Activated CD4-positive, alpha-beta memory T cell treated with anti-CD3 and anti-CD28 coated beads, Interleukin-2, amount 10 ng/mL, durations not matched to agents 7 days and 5 days (primary cell): ENCODE measurements at regions not wholly inside any gene's neighbourhood (a gene's known extent, or its start where the extent isn't known, plus 50 kb on each side); places are given as distances from the start of the nearest gene placed in this dataset.
"Not testable (repeated sequence)": the region's sequence is repeated elsewhere in the genome, so short reads cannot be mapped to it uniquely, and the experiment has no call there.

ENCODE experiments used
- CTCF ChIA-PET: fragments of 350-600 bp; sonication (Branson Sonifier 250); formaldehyde crosslinking; loops from one replicate; lab custom pipeline; 2021; ENCODE audit warnings: antibody characterized with exemption, inconsistent platforms; lab: Charles Lee
- POLR2A ChIA-PET: fragments of 350-600 bp; sonication (Branson Sonifier 250); formaldehyde crosslinking; loops from one replicate; lab custom pipeline; 2021; ENCODE audit warnings: antibody characterized with exemption; lab: Charles Lee
- DNase-seq: peaks from one replicate; pipeline ENCODE4 v3.0.0-alpha.2; 2020
- H3K27ac Mint-ChIP-seq: one replicate; pipeline ENCODE4 v1.8.0; 2021; ENCODE audit warnings: mild to moderate bottlenecking, mixed read lengths
- H3K27me3 Mint-ChIP-seq: one replicate; pipeline ENCODE4 v1.8.0; 2021; ENCODE audit warnings: mixed read lengths
- H3K36me3 Mint-ChIP-seq: one replicate; pipeline ENCODE4 v1.8.0; 2021; ENCODE audit warnings: low read depth, mixed read lengths
- H3K4me1 Mint-ChIP-seq: one replicate; pipeline ENCODE4 v1.8.0; 2021; ENCODE audit warnings: mixed read lengths
- H3K4me3 Mint-ChIP-seq: one replicate; pipeline ENCODE4 v1.8.0; 2021; ENCODE audit warnings: mild to moderate bottlenecking, mixed read lengths
- H3K9me3 Mint-ChIP-seq: one replicate; pipeline ENCODE4 v1.8.0; 2021; ENCODE audit warnings: mixed read lengths

DNA sequence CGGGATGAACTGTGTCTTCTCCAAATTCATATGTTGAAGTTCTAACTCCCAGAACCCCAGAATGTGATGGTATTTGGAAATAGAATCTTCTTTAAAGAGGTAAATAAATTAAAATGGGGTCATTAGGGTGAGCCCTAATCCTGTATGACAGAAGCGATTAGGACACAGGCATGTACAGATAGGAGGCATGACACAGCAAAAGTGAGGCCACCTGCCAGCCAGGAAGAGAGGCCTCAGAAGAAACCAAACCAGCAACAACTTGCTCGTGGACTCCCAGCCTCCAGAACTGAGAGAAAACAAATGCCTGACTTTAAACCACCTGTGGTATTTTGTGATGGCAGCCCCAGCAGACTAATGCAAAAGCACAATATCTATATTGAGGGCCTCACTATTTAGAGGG, 214.3 kb downstream of the NEBL start:
- Mint-ChIP-seq H3K4me3 (no peak overlapping the region), H3K36me3 (no peaks in the 10 kb centered on the region), H3K27me3 (no peaks in the 10 kb centered on the region), H3K9me3 (peaks cover 14% of the 10 kb centered on the region), H3K27ac (no peak overlapping the region), H3K4me1 (no peaks in the 10 kb centered on the region)
- POLR2A ChIA-PET: no interaction called here
- no peak for DNase-seq
- CTCF ChIA-PET: no interaction called here

DNA sequence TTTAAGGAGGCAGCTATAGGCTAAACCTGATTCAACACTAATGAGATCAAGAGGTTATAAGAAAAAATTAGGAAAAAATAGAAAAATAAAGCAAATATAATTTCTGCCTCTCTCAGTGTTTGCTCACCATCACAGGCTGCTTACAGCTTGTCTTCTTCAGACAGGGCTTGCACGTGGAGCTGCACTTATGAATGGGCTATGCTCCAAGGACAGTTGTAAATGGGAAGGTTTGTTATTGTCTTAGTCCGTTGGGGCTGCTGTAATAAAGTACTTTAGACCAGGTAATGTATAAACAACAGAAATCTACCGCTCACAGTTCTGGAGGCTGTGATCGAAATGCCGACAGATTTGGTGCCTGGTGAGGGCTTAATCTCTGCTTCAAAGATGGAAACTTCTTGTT, 219.8 kb downstream of the NEBL start:
- peaks cover 9% of the 10 kb centered on the region for H3K9me3 Mint-ChIP-seq
- POLR2A ChIA-PET: no interaction called here
- CTCF ChIA-PET: no interaction called here
- no peaks in the 10 kb centered on the region for H3K36me3 Mint-ChIP-seq
- no peaks in the 10 kb centered on the region for H3K4me1 Mint-ChIP-seq
- H3K4me3 Mint-ChIP-seq: no peak overlapping the region
- H3K27me3 Mint-ChIP-seq: no peaks in the 10 kb centered on the region
- no peak overlapping the region for H3K27ac Mint-ChIP-seq
- DNase-seq: no peak

DNA sequence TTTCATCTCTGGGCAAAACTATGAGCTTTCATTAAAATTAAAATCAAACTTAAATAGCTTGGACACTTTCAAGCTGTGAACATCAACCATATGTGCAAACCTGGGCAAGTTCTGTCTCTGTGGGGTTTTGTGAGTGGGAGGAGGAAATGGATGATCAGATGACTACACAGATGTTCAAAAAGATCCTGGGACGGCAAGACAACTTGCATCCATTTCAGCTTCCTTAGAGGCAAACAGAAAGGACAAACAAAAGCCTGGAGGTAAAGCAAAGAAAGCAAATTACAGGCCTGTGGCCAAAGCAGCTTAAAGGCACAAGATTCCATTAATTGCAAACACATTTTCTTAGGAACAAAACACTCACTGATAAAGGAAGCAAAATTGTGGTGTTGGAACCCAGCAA, 222.2 kb downstream of the NEBL start:
- Mint-ChIP-seq H3K4me3 (no peak overlapping the region), H3K27ac (no peak overlapping the region), H3K4me1 (no peaks in the 10 kb centered on the region), H3K9me3 (peaks cover 6% of the 10 kb centered on the region), H3K27me3 (no peaks in the 10 kb centered on the region), H3K36me3 (no peaks in the 10 kb centered on the region)
- POLR2A ChIA-PET: no interaction called here
- CTCF ChIA-PET: no interaction called here
- DNase-seq: no peak

DNA sequence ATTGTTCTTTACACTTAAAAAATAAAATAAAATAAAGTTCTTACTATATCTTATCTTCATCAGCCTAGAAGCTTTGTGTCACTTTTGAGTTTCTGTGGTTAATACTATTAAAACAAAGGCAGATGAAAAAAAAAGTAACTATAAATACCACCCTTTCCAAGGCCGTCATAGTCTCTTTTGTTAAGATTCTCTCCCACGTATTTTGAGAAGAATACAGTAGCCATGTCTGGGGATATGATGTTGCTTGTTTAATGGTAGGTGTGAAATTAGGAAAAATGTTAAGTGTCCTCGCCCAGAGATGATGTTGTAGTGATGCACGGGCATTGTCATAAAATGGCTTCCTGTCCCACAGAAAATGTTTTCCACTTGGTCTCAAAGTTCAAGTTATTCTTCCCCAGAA, 223.9 kb downstream of the NEBL start:
- H3K4me1 Mint-ChIP-seq: no peaks in the 10 kb centered on the region
- CTCF ChIA-PET: no interaction called here
- POLR2A ChIA-PET: no interaction called here
- no peak overlapping the region for H3K4me3 Mint-ChIP-seq
- H3K36me3 Mint-ChIP-seq: no peaks in the 10 kb centered on the region
- no peak overlapping the region for H3K27ac Mint-ChIP-seq
- H3K27me3 Mint-ChIP-seq: no peaks in the 10 kb centered on the region
- DNase-seq: no peak
- H3K9me3 Mint-ChIP-seq: peaks cover 12% of the 10 kb centered on the region

DNA sequence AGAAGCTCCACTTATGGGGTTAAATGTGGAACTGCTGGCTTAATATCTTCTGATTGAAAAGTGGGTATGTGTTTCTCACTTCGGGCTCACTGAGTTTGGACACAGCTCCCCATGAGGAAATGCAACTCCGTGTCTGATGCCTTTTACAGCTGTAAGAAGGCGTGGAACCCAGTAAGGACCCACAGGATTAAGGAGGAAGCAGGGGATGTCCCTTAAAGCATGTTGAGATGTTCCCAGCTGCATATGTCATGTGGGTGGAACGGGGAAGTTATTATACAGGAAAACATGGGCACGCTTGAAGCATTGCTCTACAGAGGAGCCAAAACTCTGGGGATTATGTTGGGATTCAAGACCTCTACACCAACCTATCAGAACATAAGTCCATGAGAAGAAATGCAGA, 224.4 kb downstream of the NEBL start:
- POLR2A ChIA-PET: no interaction called here

DNA sequence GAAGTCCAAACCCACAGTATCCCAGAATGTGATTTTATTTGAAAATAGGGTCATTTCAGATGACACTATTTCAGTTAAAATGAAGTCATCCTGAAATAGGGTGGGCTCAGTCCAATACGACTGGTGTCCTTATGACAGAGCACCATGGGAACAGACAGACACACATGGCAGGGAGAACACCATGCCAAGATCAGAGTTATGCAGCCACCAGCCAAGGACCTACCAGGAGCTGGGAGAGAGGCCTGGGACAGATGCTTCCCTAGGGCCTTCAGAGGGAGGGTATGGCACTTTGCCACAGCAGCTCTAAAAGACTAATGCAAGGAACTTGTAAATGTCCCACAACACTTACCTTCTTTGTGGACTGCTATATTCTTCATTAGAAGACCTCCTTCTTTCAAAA, 226.5 kb downstream of the NEBL start:
- no peaks in the 10 kb centered on the region for H3K27me3 Mint-ChIP-seq
- H3K27ac Mint-ChIP-seq: no peak overlapping the region
- POLR2A ChIA-PET: no interaction called here
- H3K4me3 Mint-ChIP-seq: no peak overlapping the region
- no peaks in the 10 kb centered on the region for H3K4me1 Mint-ChIP-seq
- peaks cover 13% of the 10 kb centered on the region for H3K9me3 Mint-ChIP-seq
- H3K36me3 Mint-ChIP-seq: no peaks in the 10 kb centered on the region
- CTCF ChIA-PET: no interaction called here
- no peak for DNase-seq

More for the DNA sequence above, 224.4 kb downstream of the NEBL start:
- Mint-ChIP-seq H3K4me3 (no peak overlapping the region), H3K4me1 (no peaks in the 10 kb centered on the region), H3K36me3 (no peaks in the 10 kb centered on the region), H3K9me3 (peaks cover 12% of the 10 kb centered on the region), H3K27me3 (no peaks in the 10 kb centered on the region), H3K27ac (no peak overlapping the region)
- DNase-seq: no peak
- CTCF ChIA-PET: no interaction called here

DNA sequence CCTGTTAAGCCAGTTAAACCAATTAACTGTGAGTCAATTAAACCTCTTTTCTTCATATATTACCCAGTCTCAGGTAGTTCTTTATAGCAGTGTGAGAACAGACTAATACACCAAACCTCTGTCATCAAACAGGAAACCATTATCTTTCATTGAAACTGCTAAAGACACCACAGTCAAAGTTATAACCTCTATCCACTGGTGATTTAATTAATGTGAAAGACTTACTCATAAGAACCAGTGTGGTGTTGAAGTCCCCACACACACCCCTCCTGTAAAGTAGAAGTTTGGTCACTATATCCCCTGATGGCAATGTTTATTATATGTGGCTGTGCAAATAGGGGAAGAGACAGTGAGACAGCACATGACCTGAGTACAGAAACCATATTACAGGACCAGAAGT, 228.1 kb downstream of the NEBL start:
- H3K27me3 Mint-ChIP-seq: no peaks in the 10 kb centered on the region
- CTCF ChIA-PET: no interaction called here
- no peaks in the 10 kb centered on the region for H3K36me3 Mint-ChIP-seq
- no peaks in the 10 kb centered on the region for H3K4me1 Mint-ChIP-seq
- H3K4me3 Mint-ChIP-seq: no peak overlapping the region
- H3K9me3 Mint-ChIP-seq: peaks cover 13% of the 10 kb centered on the region
- POLR2A ChIA-PET: no interaction called here
- no peak overlapping the region for H3K27ac Mint-ChIP-seq
- no peak for DNase-seq

DNA sequence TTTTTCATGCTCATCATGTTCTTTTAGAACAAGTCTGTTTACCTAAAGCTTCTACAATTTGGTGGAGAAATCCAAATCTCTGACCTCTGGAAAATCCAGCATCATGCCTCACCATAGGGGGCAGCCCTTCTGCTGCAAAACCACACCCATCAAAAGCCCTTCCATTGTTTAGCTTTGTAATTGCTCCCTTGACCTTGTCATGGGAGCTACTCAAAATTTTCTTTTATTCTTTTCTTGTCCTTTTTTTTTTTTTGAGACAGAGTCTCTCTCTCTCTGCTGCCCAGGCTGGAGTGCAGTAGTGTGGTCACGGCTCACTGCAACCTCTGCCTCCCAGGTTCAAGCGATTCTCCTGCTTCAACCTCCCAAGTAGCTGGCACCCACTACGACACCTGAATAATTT, 234.4 kb downstream of the NEBL start:
- Mint-ChIP-seq H3K27me3 (no peaks in the 10 kb centered on the region), H3K4me3 (no peak overlapping the region), H3K4me1 (no peaks in the 10 kb centered on the region), H3K9me3 (peaks cover 2% of the 10 kb centered on the region), H3K27ac (no peak overlapping the region), H3K36me3 (no peaks in the 10 kb centered on the region)
- POLR2A ChIA-PET: no interaction called here
- no peak for DNase-seq
- CTCF ChIA-PET: no interaction called here

DNA sequence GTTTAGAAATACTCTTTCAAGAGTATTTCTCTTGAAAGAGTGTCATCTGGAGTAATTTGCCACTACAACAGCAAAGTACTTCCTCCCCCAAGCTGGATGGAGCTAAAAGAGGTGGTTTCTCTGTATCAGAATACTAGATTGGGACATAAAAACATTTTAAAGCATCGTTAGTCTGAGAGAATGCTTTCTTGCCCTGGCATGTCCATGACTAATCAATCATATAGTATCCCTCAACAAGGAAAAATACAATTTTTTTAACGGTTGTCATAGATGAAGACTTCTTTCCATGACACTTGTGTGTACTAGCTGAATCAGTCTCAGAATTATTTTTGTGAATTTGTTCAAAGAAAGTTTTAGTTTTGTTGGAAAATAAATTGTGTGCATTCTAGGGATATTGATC, 237.9 kb downstream of the NEBL start:
- peaks cover 4% of the 10 kb centered on the region for H3K9me3 Mint-ChIP-seq

DNA sequence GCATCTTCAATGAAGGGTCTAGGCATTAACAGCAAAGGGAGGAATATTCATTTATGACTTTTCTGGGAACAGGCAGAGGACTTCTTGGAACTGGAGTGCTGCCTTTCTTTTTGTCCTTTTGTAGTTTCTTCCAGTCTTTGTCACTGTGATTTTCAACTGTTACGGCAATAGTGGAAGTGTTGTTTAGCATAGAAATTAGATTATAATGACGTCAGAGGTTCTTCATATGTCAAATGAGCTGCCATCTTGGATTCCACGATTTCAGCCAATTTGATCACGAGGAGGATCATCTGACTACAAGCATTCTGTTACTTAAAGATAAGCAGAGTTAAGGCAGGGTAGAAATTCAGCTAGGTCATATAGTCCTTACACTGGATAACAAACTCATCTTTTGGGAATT, 239.0 kb downstream of the NEBL start:
- H3K4me1 Mint-ChIP-seq: no peaks in the 10 kb centered on the region
- DNase-seq: no peak
- no peak overlapping the region for H3K27ac Mint-ChIP-seq
- peaks cover 4% of the 10 kb centered on the region for H3K9me3 Mint-ChIP-seq
- POLR2A ChIA-PET: no interaction called here
- H3K36me3 Mint-ChIP-seq: no peaks in the 10 kb centered on the region
- H3K4me3 Mint-ChIP-seq: no peak overlapping the region
- H3K27me3 Mint-ChIP-seq: no peaks in the 10 kb centered on the region
- CTCF ChIA-PET: no interaction called here

More for the DNA sequence above, 237.9 kb downstream of the NEBL start:
- ChIA-PET POLR2A (no interaction called here), CTCF (no interaction called here)
- Mint-ChIP-seq H3K4me1 (no peaks in the 10 kb centered on the region), H3K27ac (no peak overlapping the region), H3K36me3 (no peaks in the 10 kb centered on the region), H3K27me3 (no peaks in the 10 kb centered on the region), H3K4me3 (no peak overlapping the region)
- DNase-seq: no peak

DNA sequence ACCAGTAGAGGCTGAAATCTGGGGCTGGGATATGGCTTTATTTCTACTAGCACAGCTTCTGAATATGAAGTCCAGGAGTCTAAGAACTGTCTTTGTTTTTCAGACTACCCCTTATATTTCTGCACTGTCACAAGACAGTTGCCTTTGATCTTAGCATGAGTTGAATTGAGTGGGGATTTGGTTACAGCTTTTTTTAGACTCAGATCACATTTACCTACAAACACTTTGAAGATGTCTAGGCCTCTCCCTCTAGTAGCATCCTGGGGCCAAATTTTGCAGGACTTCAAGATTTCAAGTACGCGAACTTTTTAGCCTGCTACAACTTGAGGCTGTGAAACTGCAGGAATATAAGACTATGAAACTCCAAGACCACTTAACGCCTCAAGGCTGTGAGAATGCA, 240.2 kb downstream of the NEBL start:
- ChIA-PET CTCF (no interaction called here), POLR2A (no interaction called here)
- Mint-ChIP-seq H3K27me3 (no peaks in the 10 kb centered on the region), H3K36me3 (no peaks in the 10 kb centered on the region), H3K4me1 (no peaks in the 10 kb centered on the region), H3K4me3 (no peak overlapping the region), H3K27ac (no peak overlapping the region), H3K9me3 (peaks cover 7% of the 10 kb centered on the region)
- DNase-seq: no peak

DNA sequence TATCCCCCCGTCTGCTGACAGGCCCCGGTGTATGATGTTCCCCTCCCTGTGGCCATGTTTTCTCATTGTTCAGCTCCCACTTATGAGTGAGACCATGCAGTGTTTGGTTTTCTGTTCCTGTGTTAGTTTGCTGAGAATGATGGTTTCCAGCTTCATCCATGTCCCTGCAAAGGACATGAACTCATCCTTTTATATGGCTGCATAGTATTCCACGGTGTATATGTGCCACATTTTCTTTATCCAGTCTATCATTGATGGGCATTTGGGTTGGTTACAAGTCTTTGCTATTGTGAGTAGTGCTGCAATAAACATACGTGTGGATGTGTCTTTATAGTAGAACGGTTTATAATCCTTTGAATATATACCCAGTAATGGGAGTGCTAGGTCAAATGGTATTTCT, 244.7 kb downstream of the NEBL start:
- POLR2A ChIA-PET, H3K4me1 Mint-ChIP-seq, H3K27me3 Mint-ChIP-seq, H3K27ac Mint-ChIP-seq, H3K4me3 Mint-ChIP-seq, H3K36me3 Mint-ChIP-seq, DNase-seq, CTCF ChIA-PET: not testable (repeated sequence)
- H3K9me3 Mint-ChIP-seq: peaks cover 12% of the 10 kb centered on the region

DNA sequence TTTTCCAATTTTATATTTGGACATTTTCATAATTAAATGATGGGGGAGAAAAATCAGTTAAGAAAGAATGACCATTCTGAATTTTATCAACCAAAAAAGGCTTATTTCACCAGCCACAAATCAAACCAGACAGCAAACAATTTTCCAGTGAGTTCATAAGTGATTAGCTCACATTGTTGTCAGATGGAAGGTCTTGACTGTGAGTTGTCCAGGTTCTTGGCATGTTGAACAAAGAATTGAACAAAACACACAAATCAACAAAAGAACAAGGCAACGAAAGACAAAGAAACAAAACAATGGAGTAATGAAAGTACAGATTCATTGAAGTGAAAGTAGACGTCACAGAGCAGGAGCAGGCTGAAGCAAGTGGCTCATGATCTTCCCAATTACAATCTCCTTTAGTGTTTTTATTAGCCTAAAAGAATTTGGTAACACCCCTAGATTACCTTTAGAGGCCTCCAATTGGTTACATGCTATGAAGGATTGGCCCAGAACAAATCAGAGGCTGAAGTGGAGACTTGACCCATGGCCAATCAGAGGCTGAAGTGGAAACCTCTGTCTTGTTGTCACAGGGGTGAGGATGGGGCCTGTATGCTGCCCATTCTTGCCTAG, 248.7 kb downstream of the NEBL start:
- H3K4me1 Mint-ChIP-seq: no peaks in the 10 kb centered on the region
- peaks cover 10% of the 10 kb centered on the region for H3K9me3 Mint-ChIP-seq
- ChIA-PET CTCF (no interaction called here), POLR2A (no interaction called here)
- no peak overlapping the region for H3K27ac Mint-ChIP-seq
- H3K4me3 Mint-ChIP-seq: no peak overlapping the region
- H3K27me3 Mint-ChIP-seq: no peaks in the 10 kb centered on the region
- no peaks in the 10 kb centered on the region for H3K36me3 Mint-ChIP-seq
- DNase-seq: no peak

DNA sequence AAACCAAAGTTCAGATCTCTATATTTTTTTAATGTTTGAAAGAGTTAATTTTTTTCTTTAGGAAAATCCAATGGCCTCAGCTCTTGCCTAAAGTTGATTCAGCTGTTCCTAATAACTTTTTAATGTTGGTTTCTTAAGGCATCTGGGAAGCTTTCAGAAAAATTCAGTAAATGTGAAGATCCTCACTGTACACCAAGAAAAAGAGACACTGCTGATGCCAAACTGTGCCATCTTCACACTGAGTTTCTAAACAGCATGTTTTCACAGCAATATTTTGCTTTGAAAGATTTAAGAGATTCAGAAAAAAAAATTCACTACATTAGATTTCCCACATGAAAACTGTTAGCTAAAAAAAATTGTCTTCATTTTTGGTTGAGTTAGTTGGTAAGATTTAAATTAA, 249.4 kb downstream of the NEBL start:
- DNase-seq: no peak
- Mint-ChIP-seq H3K27ac (no peak overlapping the region), H3K27me3 (no peaks in the 10 kb centered on the region), H3K4me3 (no peak overlapping the region), H3K4me1 (no peaks in the 10 kb centered on the region), H3K36me3 (no peaks in the 10 kb centered on the region), H3K9me3 (peaks cover 10% of the 10 kb centered on the region)
- CTCF ChIA-PET: no interaction called here
- POLR2A ChIA-PET: no interaction called here
